ENCODE measurements at regions not wholly inside any gene's neighbourhood (a gene's known extent, or its start where the extent isn't known, plus 50 kb on each side); places are given as distances from the start of the nearest gene placed in this dataset.

- 96 to 97% methylated on average over 10 to 11 of the region's 14 CpGs for WGBS, 2 experiments (ENCODE audit: insufficient coverage in 2 of 2)
- Histone ChIP-seq H3K36me3 (ENCODE audit: control insufficient read depth, insufficient read depth, low read length) (no peaks in the 10 kb centered on the region), H3K27ac (ENCODE audit: low read depth, low read length, severe bottlenecking) (no peak overlapping the region), H3K4me1 (ENCODE audit: control insufficient read depth, insufficient read depth, low read length, poor library complexity, severe bottlenecking) (no peaks in the 10 kb centered on the region), H3K4me3 (ENCODE audit: extremely low read depth, insufficient read depth, low read length, poor library complexity, severe bottlenecking) (no peak overlapping the region), H3K9me3 (ENCODE audit: control insufficient read depth, low read length) (no peaks in the 10 kb centered on the region)
These were observed 241.3 kb downstream of the EMX2 start for GRCh38 chr10:117783698-117784395.

DNA sequence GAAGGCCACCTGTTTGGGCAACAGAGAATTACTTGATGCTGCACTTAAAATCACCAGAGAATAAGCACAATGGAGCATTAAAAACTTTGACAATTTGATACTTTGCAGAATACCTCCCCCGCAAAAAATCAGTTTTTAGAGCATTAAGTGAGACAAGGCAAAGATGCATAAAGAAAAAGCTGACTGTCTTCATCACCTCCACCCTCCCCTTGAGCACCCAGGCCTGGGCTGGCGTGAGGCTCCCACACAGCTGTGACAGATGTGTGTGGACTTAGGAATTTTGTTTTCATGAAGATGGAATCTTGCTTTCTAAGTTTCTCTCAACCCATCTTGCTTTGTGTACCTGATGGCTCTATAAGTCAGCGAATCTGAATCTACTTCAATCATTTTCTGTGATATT is 242.2 kb downstream of the EMX2 start:
- H3K27ac ChIP-seq (ENCODE audit: low read depth, low read length, severe bottlenecking): no peak overlapping the region
- H3K4me1 ChIP-seq (ENCODE audit: control insufficient read depth, insufficient read depth, low read length, poor library complexity, severe bottlenecking): no peaks in the 10 kb centered on the region
- no peaks in the 10 kb centered on the region for H3K36me3 ChIP-seq (ENCODE audit: control insufficient read depth, insufficient read depth, low read length)
- no peak overlapping the region for H3K4me3 ChIP-seq (ENCODE audit: extremely low read depth, insufficient read depth, low read length, poor library complexity, severe bottlenecking)
- no peaks in the 10 kb centered on the region for H3K9me3 ChIP-seq (ENCODE audit: control insufficient read depth, low read length)
- 74 to 90% methylated on average over 1 to 2 of the region's 3 CpGs for WGBS, 2 experiments (ENCODE audit: insufficient coverage in 2 of 2)

DNA sequence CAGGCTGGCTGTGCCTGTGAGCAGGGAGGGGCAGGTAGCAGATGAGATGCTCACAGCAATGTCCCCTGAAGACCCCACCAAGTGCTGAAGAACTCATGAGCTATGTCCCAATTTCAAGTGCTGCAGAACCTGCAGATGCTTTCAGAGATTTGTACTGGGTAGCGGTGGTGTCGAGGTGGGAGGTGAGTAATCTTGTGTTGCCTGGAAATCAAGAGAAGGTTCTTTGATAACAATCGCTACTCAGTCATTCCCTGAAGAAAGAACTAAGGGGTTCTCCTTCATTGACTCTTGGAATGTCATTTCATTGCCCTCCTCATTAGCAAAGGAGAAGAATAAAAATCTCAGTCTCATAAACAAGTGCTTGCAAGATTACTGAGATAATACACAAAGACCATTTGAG is 246.4 kb downstream of the EMX2 start:
- 93 to 100% methylated on average over 2 to 3 of the region's 3 CpGs for WGBS, 2 experiments (ENCODE audit: insufficient coverage in 2 of 2)
- no peaks in the 10 kb centered on the region for H3K4me1 ChIP-seq (ENCODE audit: control insufficient read depth, insufficient read depth, low read length, poor library complexity, severe bottlenecking)
- no peak overlapping the region for H3K4me3 ChIP-seq (ENCODE audit: extremely low read depth, insufficient read depth, low read length, poor library complexity, severe bottlenecking)
- no peaks in the 10 kb centered on the region for H3K36me3 ChIP-seq (ENCODE audit: control insufficient read depth, insufficient read depth, low read length)
- H3K27ac ChIP-seq (ENCODE audit: low read depth, low read length, severe bottlenecking): no peak overlapping the region
- no peaks in the 10 kb centered on the region for H3K9me3 ChIP-seq (ENCODE audit: control insufficient read depth, low read length)

DNA sequence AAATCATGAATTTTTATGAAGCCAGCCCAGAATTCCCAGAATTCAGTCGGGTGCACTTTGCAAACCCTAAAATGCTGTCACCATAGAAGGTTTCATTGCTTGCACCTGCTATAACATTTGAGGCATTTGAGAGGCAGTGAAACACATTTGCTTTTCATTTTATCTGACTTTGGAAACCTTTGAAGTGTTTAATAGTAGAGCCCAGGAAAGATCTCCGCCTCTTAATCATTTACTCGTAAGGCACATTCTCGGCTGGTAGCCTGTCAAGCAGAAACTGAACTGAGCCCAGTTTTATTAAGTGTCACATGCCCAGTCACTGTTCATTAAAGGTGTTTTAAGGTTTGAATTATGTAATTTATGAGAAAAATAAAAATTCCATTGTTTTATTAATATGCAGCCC is 247.6 kb downstream of the EMX2 start:
- H3K4me3 ChIP-seq (ENCODE audit: extremely low read depth, insufficient read depth, low read length, poor library complexity, severe bottlenecking): no peak overlapping the region
- no peaks in the 10 kb centered on the region for H3K36me3 ChIP-seq (ENCODE audit: control insufficient read depth, insufficient read depth, low read length)
- 84 to 100% methylated on average over 1 to 4 of the region's 4 CpGs for WGBS, 2 experiments (ENCODE audit: insufficient coverage in 2 of 2)
- no peaks in the 10 kb centered on the region for H3K4me1 ChIP-seq (ENCODE audit: control insufficient read depth, insufficient read depth, low read length, poor library complexity, severe bottlenecking)
- H3K27ac ChIP-seq (ENCODE audit: low read depth, low read length, severe bottlenecking): no peak overlapping the region
- no peaks in the 10 kb centered on the region for H3K9me3 ChIP-seq (ENCODE audit: control insufficient read depth, low read length)

- WGBS, 2 experiments (ENCODE audit: insufficient coverage in 2 of 2): 95 to 96% methylated on average over 4 to 7 of the region's 7 CpGs
These were observed 248.1 kb downstream of the EMX2 start for GRCh38 chr10:117790621-117791020.

GRCh38 chr10:117792214-117792613 is 249.7 kb downstream of the EMX2 start:
- Histone ChIP-seq H3K4me3 (ENCODE audit: extremely low read depth, insufficient read depth, low read length, poor library complexity, severe bottlenecking) (no peak overlapping the region), H3K4me1 (ENCODE audit: control insufficient read depth, insufficient read depth, low read length, poor library complexity, severe bottlenecking) (no peaks in the 10 kb centered on the region), H3K36me3 (ENCODE audit: control insufficient read depth, insufficient read depth, low read length) (no peaks in the 10 kb centered on the region), H3K9me3 (ENCODE audit: control insufficient read depth, low read length) (no peaks in the 10 kb centered on the region), H3K27ac (ENCODE audit: low read depth, low read length, severe bottlenecking) (no peak overlapping the region)
- WGBS, 2 experiments (ENCODE audit: insufficient coverage in 2 of 2): 83 to 86% methylated on average over 2 of the region's 3 CpGs

More at GRCh38 chr10:117790621-117791020, 248.1 kb downstream of the EMX2 start:
- Histone ChIP-seq H3K4me3 (ENCODE audit: extremely low read depth, insufficient read depth, low read length, poor library complexity, severe bottlenecking) (no peak overlapping the region), H3K4me1 (ENCODE audit: control insufficient read depth, insufficient read depth, low read length, poor library complexity, severe bottlenecking) (no peaks in the 10 kb centered on the region), H3K36me3 (ENCODE audit: control insufficient read depth, insufficient read depth, low read length) (no peaks in the 10 kb centered on the region), H3K9me3 (ENCODE audit: control insufficient read depth, low read length) (no peaks in the 10 kb centered on the region), H3K27ac (ENCODE audit: low read depth, low read length, severe bottlenecking) (no peak overlapping the region)

DNA sequence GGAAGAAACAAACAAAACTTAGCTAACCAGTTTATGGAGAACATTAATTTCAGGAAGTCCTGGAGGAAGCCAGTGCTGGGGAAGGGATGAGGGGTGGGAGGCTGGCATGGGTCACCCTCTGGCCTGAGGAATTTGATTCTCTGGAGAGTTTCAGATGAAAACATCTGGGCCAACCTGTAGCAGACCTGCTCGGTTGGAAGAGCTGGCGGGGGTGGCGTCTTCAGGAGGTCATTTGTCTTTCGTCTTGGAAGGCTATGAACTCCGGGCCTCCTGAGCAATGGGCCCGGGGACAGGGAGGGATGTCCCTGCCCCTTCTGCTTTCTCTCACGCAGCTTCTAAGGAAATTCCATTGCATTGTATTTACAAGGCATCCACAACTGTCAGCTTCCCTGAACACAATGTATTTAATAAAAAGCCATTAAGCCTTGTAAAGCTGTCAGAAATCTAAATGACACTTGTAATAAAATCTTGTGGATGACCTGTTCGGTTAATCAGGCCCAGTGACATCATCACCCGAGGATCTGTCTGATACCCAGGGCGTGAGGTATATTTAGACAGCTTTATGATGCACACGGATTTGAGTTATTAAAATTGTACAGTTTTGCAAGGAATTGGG is 250.5 kb downstream of the RAB11FIP2 start:
- Histone ChIP-seq H3K27ac (ENCODE audit: low read depth, low read length, severe bottlenecking) (no peak overlapping the region), H3K4me1 (ENCODE audit: control insufficient read depth, insufficient read depth, low read length, poor library complexity, severe bottlenecking) (no peaks in the 10 kb centered on the region), H3K9me3 (ENCODE audit: control insufficient read depth, low read length) (no peaks in the 10 kb centered on the region), H3K36me3 (ENCODE audit: control insufficient read depth, insufficient read depth, low read length) (no peaks in the 10 kb centered on the region), H3K4me3 (ENCODE audit: extremely low read depth, insufficient read depth, low read length, poor library complexity, severe bottlenecking) (no peak overlapping the region)
- WGBS, 2 experiments (ENCODE audit: insufficient coverage in 2 of 2): 83 to 89% methylated on average over 9 of the region's 11 CpGs

- 89 to 92% methylated on average over 7 to 8 of the region's 10 CpGs for WGBS, 2 experiments (ENCODE audit: insufficient coverage in 2 of 2)
- Histone ChIP-seq H3K4me1 (ENCODE audit: control insufficient read depth, insufficient read depth, low read length, poor library complexity, severe bottlenecking) (no peaks in the 10 kb centered on the region), H3K27ac (ENCODE audit: low read depth, low read length, severe bottlenecking) (no peak overlapping the region), H3K4me3 (ENCODE audit: extremely low read depth, insufficient read depth, low read length, poor library complexity, severe bottlenecking) (no peak overlapping the region), H3K9me3 (ENCODE audit: control insufficient read depth, low read length) (no peaks in the 10 kb centered on the region), H3K36me3 (ENCODE audit: control insufficient read depth, insufficient read depth, low read length) (no peaks in the 10 kb centered on the region)
These were observed 249.4 kb downstream of the RAB11FIP2 start for GRCh38 chr10:117797296-117797695.

DNA sequence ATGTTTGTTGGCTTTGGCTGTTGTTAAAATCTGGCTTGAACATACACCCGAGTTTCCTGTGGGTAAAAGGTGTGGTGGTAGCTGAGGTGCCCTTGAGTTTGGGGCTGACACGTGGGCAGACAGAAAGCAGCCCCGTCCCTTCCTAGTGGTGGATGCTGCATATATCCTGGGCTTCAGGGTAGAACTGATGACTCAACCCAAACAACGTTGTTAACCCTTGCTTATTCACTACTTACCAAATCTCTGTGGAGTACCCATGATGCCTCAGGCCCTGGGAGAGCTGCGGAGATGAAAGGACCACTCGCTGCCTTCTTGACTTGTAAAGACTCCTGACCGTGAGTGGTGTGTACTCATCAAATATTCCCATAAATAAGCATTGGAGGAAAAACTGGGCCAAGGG is 245.1 kb downstream of the RAB11FIP2 start:
- WGBS, 2 experiments (ENCODE audit: insufficient coverage in 2 of 2): 54 to 62% methylated on average over 2 to 4 of the region's 7 CpGs
- no peaks in the 10 kb centered on the region for H3K9me3 ChIP-seq (ENCODE audit: control insufficient read depth, low read length)
- no peaks in the 10 kb centered on the region for H3K4me1 ChIP-seq (ENCODE audit: control insufficient read depth, insufficient read depth, low read length, poor library complexity, severe bottlenecking)
- no peak overlapping the region for H3K4me3 ChIP-seq (ENCODE audit: extremely low read depth, insufficient read depth, low read length, poor library complexity, severe bottlenecking)
- no peak overlapping the region for H3K27ac ChIP-seq (ENCODE audit: low read depth, low read length, severe bottlenecking)
- no peaks in the 10 kb centered on the region for H3K36me3 ChIP-seq (ENCODE audit: control insufficient read depth, insufficient read depth, low read length)

DNA sequence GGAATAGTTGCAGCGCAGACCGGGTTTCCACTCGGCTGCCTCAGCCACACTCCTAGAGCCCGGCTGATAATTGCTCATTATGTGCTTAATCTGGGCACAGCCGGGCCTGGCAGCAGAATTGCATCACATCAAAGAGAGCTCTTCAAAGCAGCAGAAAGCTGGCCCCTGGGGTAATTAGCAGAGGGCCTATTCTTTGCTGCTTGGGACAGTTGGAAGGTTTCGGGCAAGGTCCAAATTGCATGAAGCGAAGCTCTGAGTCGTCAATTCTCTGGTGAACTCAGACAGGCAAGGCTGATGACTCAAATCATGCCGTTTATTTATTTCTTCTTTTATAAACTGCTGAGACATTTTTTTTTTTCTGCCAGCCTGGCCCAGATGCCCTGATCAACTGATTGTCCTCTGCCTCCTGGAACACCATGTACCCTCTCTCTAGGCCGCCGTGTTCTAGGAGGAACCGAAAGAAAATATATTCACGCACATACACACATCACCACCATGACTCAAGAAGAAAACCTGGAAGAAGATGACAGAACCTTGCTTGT is 242.2 kb downstream of the RAB11FIP2 start:
- no peaks in the 10 kb centered on the region for H3K36me3 ChIP-seq (ENCODE audit: control insufficient read depth, insufficient read depth, low read length)
- no peaks in the 10 kb centered on the region for H3K9me3 ChIP-seq (ENCODE audit: control insufficient read depth, low read length)
- no peak overlapping the region for H3K27ac ChIP-seq (ENCODE audit: low read depth, low read length, severe bottlenecking)
- H3K4me3 ChIP-seq (ENCODE audit: extremely low read depth, insufficient read depth, low read length, poor library complexity, severe bottlenecking): no peak overlapping the region
- H3K4me1 ChIP-seq (ENCODE audit: control insufficient read depth, insufficient read depth, low read length, poor library complexity, severe bottlenecking): no peaks in the 10 kb centered on the region
- WGBS, 2 experiments (ENCODE audit: insufficient coverage in 2 of 2): 78 to 87% methylated on average over 10 to 12 of the region's 13 CpGs

DNA sequence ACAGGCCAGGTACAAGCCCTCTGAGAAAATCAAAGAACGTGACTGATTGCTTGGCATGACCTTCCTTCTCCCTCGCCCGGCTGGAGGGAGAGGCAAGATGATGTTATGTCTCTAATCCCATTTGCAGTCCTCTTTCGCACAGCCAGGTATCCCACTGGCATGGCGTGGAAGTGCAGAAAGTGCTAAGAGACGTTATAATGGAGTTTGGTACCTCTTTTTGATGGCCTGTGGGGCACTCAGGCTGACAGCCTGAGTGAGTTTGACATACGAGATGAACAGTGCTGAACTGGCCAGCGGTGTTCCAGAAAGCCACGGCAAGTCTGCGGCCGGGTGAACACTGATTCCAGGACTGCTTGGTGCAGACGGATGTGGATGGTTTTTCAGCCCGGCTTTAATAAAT is 241.6 kb downstream of the RAB11FIP2 start:
- Histone ChIP-seq H3K4me3 (ENCODE audit: extremely low read depth, insufficient read depth, low read length, poor library complexity, severe bottlenecking) (no peak overlapping the region), H3K27ac (ENCODE audit: low read depth, low read length, severe bottlenecking) (no peak overlapping the region), H3K4me1 (ENCODE audit: control insufficient read depth, insufficient read depth, low read length, poor library complexity, severe bottlenecking) (no peaks in the 10 kb centered on the region), H3K36me3 (ENCODE audit: control insufficient read depth, insufficient read depth, low read length) (no peaks in the 10 kb centered on the region), H3K9me3 (ENCODE audit: control insufficient read depth, low read length) (no peaks in the 10 kb centered on the region)
- 93 to 96% methylated on average over 11 of the region's 13 CpGs for WGBS, 2 experiments (ENCODE audit: insufficient coverage in 2 of 2)
